ENCODE measurements at regions not wholly inside any gene's neighbourhood (a gene's known extent, or its start where the extent isn't known, plus 50 kb on each side); places are given as distances from the start of the nearest gene placed in this dataset.

DNA sequence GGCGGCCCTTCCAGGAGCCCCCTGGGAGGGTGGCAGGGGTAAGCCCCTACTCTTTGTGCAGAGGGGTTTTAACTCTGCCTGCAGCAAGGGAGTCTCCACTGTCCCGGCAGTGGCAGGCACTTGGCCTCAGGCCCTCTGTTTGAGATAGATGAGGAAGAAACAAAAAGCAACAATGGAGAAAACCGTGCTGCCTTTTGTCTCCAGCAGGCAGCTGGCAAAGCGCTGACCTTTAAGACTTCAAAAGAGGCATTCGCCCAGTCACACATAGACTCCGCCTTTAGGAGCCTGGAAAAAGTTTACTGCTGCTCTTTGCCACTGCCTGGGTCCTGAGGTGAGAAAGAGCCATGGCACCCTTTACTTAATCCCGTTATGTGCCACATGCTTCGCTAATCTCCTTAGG lies 158.2 kb upstream of the NTF3 start (continued):
- TF ChIP-seq, protein P1, sequence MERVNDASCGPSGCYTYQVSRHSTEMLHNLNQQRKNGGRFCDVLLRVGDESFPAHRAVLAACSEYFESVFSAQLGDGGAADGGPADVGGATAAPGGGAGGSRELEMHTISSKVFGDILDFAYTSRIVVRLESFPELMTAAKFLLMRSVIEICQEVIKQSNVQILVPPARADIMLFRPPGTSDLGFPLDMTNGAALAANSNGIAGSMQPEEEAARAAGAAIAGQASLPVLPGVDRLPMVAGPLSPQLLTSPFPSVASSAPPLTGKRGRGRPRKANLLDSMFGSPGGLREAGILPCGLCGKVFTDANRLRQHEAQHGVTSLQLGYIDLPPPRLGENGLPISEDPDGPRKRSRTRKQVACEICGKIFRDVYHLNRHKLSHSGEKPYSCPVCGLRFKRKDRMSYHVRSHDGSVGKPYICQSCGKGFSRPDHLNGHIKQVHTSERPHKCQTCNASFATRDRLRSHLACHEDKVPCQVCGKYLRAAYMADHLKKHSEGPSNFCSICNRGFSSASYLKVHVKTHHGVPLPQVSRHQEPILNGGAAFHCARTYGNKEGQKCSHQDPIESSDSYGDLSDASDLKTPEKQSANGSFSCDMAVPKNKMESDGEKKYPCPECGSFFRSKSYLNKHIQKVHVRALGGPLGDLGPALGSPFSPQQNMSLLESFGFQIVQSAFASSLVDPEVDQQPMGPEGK (tag by site-specific recombination; IDR thresholded peaks at IDR 0.05) = no peak
- no peak for TF ChIP-seq ZSCAN30 (tag by site-specific recombination; IDR thresholded peaks at IDR 0.05)
- no peak for TF ChIP-seq GLIS2 (tag by site-specific recombination; IDR thresholded peaks at IDR 0.05)
- TF ChIP-seq, protein P2, sequence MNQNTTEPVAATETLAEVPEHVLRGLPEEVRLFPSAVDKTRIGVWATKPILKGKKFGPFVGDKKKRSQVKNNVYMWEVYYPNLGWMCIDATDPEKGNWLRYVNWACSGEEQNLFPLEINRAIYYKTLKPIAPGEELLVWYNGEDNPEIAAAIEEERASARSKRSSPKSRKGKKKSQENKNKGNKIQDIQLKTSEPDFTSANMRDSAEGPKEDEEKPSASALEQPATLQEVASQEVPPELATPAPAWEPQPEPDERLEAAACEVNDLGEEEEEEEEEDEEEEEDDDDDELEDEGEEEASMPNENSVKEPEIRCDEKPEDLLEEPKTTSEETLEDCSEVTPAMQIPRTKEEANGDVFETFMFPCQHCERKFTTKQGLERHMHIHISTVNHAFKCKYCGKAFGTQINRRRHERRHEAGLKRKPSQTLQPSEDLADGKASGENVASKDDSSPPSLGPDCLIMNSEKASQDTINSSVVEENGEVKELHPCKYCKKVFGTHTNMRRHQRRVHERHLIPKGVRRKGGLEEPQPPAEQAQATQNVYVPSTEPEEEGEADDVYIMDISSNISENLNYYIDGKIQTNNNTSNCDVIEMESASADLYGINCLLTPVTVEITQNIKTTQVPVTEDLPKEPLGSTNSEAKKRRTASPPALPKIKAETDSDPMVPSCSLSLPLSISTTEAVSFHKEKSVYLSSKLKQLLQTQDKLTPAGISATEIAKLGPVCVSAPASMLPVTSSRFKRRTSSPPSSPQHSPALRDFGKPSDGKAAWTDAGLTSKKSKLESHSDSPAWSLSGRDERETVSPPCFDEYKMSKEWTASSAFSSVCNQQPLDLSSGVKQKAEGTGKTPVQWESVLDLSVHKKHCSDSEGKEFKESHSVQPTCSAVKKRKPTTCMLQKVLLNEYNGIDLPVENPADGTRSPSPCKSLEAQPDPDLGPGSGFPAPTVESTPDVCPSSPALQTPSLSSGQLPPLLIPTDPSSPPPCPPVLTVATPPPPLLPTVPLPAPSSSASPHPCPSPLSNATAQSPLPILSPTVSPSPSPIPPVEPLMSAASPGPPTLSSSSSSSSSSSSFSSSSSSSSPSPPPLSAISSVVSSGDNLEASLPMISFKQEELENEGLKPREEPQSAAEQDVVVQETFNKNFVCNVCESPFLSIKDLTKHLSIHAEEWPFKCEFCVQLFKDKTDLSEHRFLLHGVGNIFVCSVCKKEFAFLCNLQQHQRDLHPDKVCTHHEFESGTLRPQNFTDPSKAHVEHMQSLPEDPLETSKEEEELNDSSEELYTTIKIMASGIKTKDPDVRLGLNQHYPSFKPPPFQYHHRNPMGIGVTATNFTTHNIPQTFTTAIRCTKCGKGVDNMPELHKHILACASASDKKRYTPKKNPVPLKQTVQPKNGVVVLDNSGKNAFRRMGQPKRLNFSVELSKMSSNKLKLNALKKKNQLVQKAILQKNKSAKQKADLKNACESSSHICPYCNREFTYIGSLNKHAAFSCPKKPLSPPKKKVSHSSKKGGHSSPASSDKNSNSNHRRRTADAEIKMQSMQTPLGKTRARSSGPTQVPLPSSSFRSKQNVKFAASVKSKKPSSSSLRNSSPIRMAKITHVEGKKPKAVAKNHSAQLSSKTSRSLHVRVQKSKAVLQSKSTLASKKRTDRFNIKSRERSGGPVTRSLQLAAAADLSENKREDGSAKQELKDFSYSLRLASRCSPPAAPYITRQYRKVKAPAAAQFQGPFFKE (tag by site-specific recombination; IDR thresholded peaks at IDR 0.05; ENCODE audit: borderline replicate concordance) = no peak

DNA sequence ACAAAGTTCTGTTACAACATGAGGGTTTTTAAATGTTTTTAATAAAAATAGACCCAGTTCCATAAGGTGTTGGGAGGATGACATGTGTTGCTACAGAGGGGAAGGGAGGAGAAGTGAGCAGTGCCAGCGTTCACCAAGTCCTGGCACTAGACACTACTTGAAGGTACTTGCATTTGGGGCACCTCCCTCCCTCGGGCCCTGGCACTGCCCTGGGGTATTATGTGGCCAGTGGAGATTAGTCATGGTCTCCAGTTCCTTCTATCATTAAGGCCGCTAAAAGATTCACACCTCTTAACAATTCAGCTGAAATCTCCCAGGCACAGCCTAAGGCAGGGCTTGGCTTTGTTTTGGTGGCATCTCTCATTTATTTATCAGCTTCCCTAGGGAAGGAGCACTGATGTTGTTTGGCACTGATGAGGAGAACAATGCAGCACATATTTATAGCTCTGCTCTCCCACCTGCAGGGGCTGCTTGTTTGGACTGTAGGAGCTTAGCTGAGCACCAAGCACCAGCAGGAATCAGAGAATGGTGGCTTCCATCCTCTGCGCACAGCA lies 155.5 kb upstream of the NTF3 start:
- Histone ChIP-seq H3K36me3 (ENCODE audit: control insufficient read depth in 2 of 2, insufficient read depth in 1 of 2, low read length in 2 of 2) (no peaks in the 10 kb centered on the region), H3K27ac (ENCODE audit: extremely low read depth, low read depth, low read length) (no peak overlapping the region), H3K4me1 (ENCODE audit: control insufficient read depth, insufficient read depth, low read length) (no peaks in the 10 kb centered on the region), H3K9me3 (ENCODE audit: control insufficient read depth, insufficient read depth, low read depth, low read length) (no peaks in the 10 kb centered on the region), H3K4me3 (ENCODE audit: low read depth, low read length) (no peak overlapping the region)
- ChIA-PET CTCF (interaction anchor here (0.6 to 1.4 kb wide), 2 partner anchors 152 to 511 kb away, joined by 3 to 4 read pairs; no protein-coding TSS in a partner anchor), POLR2A (no interaction called here)
- TF ChIP-seq BCL11B (tag by site-specific recombination; IDR thresholded peaks at IDR 0.05; ENCODE audit: low read depth) (no peak), ZNF530 (tag by site-specific recombination; IDR thresholded peaks at IDR 0.05; ENCODE audit: low read depth) (no peak), ZNF621 (tag by site-specific recombination; IDR thresholded peaks at IDR 0.05) (no peak), ZNF76 (tag by site-specific recombination; IDR thresholded peaks at IDR 0.05; ENCODE audit: borderline replicate concordance, low read depth) (no peak), ZNF843 (tag by site-specific recombination; IDR thresholded peaks at IDR 0.05) (no peak), SALL2 (tag by site-specific recombination; IDR thresholded peaks at IDR 0.05; ENCODE audit: borderline replicate concordance) (no peak), ZNF202 (tag by site-specific recombination; IDR thresholded peaks at IDR 0.05; ENCODE audit: borderline replicate concordance) (no peak), ZNF629 (tag by site-specific recombination; IDR thresholded peaks at IDR 0.05) (no peak), MZF1 (tag by site-specific recombination; IDR thresholded peaks at IDR 0.05; ENCODE audit: borderline replicate concordance) (no peak), ZNF16 (tag by site-specific recombination; IDR thresholded peaks at IDR 0.05; ENCODE audit: low read depth) (no peak), ZNF433 (tag by site-specific recombination; IDR thresholded peaks at IDR 0.05; ENCODE audit: low read depth) (no peak), ZNF239 (tag by site-specific recombination; IDR thresholded peaks at IDR 0.05) (no peak), ZNF677 (tag by site-specific recombination; IDR thresholded peaks at IDR 0.05) (no peak)
- TF ChIP-seq, protein P3, sequence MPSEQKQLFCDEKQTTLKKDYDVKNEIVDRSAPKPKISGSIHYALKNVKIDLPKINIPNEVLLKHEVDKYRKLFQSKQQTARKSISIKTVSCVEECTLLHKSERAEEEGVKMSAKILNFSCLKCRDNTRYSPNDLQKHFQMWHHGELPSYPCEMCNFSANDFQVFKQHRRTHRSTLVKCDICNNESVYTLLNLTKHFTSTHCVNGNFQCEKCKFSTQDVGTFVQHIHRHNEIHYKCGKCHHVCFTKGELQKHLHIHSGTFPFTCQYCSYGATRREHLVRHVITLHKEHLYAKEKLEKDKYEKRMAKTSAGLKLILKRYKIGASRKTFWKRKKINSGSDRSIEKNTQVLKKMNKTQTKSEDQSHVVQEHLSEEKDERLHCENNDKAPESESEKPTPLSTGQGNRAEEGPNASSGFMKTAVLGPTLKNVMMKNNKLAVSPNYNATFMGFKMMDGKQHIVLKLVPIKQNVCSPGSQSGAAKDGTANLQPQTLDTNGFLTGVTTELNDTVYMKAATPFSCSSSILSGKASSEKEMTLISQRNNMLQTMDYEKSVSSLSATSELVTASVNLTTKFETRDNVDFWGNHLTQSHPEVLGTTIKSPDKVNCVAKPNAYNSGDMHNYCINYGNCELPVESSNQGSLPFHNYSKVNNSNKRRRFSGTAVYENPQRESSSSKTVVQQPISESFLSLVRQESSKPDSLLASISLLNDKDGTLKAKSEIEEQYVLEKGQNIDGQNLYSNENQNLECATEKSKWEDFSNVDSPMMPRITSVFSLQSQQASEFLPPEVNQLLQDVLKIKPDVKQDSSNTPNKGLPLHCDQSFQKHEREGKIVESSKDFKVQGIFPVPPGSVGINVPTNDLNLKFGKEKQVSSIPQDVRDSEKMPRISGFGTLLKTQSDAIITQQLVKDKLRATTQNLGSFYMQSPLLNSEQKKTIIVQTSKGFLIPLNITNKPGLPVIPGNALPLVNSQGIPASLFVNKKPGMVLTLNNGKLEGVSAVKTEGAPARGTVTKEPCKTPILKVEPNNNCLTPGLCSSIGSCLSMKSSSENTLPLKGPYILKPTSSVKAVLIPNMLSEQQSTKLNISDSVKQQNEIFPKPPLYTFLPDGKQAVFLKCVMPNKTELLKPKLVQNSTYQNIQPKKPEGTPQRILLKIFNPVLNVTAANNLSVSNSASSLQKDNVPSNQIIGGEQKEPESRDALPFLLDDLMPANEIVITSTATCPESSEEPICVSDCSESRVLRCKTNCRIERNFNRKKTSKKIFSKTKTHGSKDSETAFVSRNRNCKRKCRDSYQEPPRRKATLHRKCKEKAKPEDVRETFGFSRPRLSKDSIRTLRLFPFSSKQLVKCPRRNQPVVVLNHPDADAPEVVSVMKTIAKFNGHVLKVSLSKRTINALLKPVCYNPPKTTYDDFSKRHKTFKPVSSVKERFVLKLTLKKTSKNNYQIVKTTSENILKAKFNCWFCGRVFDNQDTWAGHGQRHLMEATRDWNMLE (tag by site-specific recombination; conservative IDR thresholded peaks at IDR 0.05; ENCODE audit: low read depth) = no peak
- TF ChIP-seq, protein P4, sequence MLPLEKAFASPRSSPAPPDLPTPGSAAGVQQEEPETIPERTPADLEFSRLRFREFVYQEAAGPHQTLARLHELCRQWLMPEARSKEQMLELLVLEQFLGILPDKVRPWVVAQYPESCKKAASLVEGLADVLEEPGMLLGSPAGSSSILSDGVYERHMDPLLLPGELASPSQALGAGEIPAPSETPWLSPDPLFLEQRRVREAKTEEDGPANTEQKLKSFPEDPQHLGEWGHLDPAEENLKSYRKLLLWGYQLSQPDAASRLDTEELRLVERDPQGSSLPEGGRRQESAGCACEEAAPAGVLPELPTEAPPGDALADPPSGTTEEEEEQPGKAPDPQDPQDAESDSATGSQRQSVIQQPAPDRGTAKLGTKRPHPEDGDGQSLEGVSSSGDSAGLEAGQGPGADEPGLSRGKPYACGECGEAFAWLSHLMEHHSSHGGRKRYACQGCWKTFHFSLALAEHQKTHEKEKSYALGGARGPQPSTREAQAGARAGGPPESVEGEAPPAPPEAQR (tag by site-specific recombination; IDR thresholded peaks at IDR 0.05) = no peak
- TF ChIP-seq, protein P5, sequence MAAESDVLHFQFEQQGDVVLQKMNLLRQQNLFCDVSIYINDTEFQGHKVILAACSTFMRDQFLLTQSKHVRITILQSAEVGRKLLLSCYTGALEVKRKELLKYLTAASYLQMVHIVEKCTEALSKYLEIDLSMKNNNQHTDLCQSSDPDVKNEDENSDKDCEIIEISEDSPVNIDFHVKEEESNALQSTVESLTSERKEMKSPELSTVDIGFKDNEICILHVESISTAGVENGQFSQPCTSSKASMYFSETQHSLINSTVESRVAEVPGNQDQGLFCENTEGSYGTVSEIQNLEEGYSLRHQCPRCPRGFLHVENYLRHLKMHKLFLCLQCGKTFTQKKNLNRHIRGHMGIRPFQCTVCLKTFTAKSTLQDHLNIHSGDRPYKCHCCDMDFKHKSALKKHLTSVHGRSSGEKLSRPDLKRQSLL (tag by site-specific recombination; IDR thresholded peaks at IDR 0.05) = no peak
